ENCODE measurements at regions not wholly inside any gene's neighbourhood (a gene's known extent, or its start where the extent isn't known, plus 50 kb on each side); places are given as distances from the start of the nearest gene placed in this dataset.

GRCh38 chr16:66309215-66309807 is 57.2 kb upstream of the CDH5 start (continued):
- TF ChIP-seq U2AF1 (optimal IDR thresholded peaks at IDR 0.05; ENCODE audit: low read depth, low read length) (no peak), ZNF737 (CRISPR knock-in tag; IDR thresholded peaks at IDR 0.05; ENCODE audit: borderline replicate concordance) (no peak), BRD4 (CRISPR knock-in tag; IDR thresholded peaks at IDR 0.05) (no peak), TEF (CRISPR knock-in tag; IDR thresholded peaks at IDR 0.05) (no peak)
- TF ChIP-seq, protein P1, sequence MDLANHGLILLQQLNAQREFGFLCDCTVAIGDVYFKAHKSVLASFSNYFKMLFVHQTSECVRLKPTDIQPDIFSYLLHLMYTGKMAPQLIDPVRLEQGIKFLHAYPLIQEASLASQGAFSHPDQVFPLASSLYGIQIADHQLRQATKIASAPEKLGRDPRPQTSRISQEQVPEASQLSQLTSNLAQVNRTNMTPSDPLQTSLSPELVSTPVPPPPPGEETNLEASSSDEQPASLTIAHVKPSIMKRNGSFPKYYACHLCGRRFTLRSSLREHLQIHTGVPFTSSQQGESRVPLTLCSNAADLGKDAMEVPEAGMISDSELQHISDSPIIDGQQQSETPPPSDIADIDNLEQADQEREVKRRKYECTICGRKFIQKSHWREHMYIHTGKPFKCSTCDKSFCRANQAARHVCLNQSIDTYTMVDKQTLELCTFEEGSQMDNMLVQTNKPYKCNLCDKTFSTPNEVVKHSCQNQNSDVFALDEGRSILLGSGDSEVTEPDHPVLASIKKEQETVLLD (CRISPR knock-in tag; IDR thresholded peaks at IDR 0.05; ENCODE audit: low read depth) = no peak

- no peaks in the 10 kb centered on the region for H3K4me1 ChIP-seq (ENCODE audit: insufficient read depth, low read length)
- WGBS (ENCODE audit: low lambda C conversion rate) = 14% methylated on average over 5 of the region's 5 CpGs
- FAIRE-seq = no peak
- CTCF ChIA-PET (ENCODE audit: low intra/inter-chr PET ratio, low total read pairs) = no interaction called here
- intact Hi-C loops (cut with micrococcal nuclease; ENCODE audit: unreplicated experiment) = no loop called here
- H3K9ac ChIP-seq (ENCODE audit: insufficient read depth, low read depth, low read length) = no peak overlapping the region
- no peak for DNase-seq (ENCODE audit: low spot score)
- POLR2A ChIA-PET = no interaction called here
- in situ Hi-C loops (cut with HindIII; ENCODE audit: extremely low pct_ligation_motif_present, low pct_unique_long_range_greater_than_20kb) = no loop called here
- BruUV-seq (replicated peaks) = no TSS peak
- ATAC-seq = no peak
- no peaks in the 10 kb centered on the region for H3K79me2 ChIP-seq (ENCODE audit: insufficient read depth, low read length)
- H3K9me3 ChIP-seq (ENCODE audit: low read length) = no peaks in the 10 kb centered on the region
- peaks cover 5 to 65% of the 10 kb centered on the region in 2 experiments; a peak in 4 of 5 replicates for H3K27me3 ChIP-seq (ENCODE audit: control insufficient read depth in 1 of 2, insufficient read depth in 2 of 2, low read length in 2 of 2)
- H4K20me1 ChIP-seq (ENCODE audit: insufficient read depth, low read length) = no peaks in the 10 kb centered on the region
- no peak overlapping the region for H2AFZ ChIP-seq (ENCODE audit: low read length)
- H3K36me3 ChIP-seq (replicated peaks in 1 of 2; ENCODE audit: control insufficient read depth in 1 of 2, insufficient read depth in 2 of 2, low read length in 2 of 2) = no peaks in the 10 kb centered on the region
- H3K4me3 ChIP-seq (replicated peaks in 1 of 3; ENCODE audit: insufficient read depth in 1 of 3, low read depth in 2 of 3, low read length in 3 of 3) = no peak overlapping the region
- no peak overlapping the region for H3K4me2 ChIP-seq (ENCODE audit: low read depth, low read length)
- H3K27ac ChIP-seq (ENCODE audit: extremely low read length, insufficient read depth, low read length) = no peak overlapping the region
- TF ChIP-seq PHB2 (IDR thresholded peaks at IDR 0.05; ENCODE audit: partially characterized antibody) (no peak), TBL1XR1 (IDR thresholded peaks at IDR 0.05; ENCODE audit: borderline replicate concordance, low read length, partially characterized antibody) (no peak), ZBTB34 (CRISPR knock-in tag; IDR thresholded peaks at IDR 0.05) (no peak), TSC22D2 (CRISPR knock-in tag; IDR thresholded peaks at IDR 0.05; ENCODE audit: borderline replicate concordance) (no peak), NCOA1 (CRISPR knock-in tag; IDR thresholded peaks at IDR 0.05) (no peak), TRIM22 (IDR thresholded peaks at IDR 0.05) (no peak), JDP2 (CRISPR knock-in tag; IDR thresholded peaks at IDR 0.05; ENCODE audit: borderline replicate concordance) (no peak), SP1 (IDR thresholded peaks at IDR 0.05) (no peak), SP1 (CRISPR knock-in tag; IDR thresholded peaks at IDR 0.05) (no peak)
- TF ChIP-seq, protein P2, sequence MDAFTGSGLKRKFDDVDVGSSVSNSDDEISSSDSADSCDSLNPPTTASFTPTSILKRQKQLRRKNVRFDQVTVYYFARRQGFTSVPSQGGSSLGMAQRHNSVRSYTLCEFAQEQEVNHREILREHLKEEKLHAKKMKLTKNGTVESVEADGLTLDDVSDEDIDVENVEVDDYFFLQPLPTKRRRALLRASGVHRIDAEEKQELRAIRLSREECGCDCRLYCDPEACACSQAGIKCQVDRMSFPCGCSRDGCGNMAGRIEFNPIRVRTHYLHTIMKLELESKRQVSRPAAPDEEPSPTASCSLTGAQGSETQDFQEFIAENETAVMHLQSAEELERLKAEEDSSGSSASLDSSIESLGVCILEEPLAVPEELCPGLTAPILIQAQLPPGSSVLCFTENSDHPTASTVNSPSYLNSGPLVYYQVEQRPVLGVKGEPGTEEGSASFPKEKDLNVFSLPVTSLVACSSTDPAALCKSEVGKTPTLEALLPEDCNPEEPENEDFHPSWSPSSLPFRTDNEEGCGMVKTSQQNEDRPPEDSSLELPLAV (CRISPR knock-in tag; conservative IDR thresholded peaks at IDR 0.05; ENCODE audit: low read depth) = no peak
- TF ChIP-seq, protein P3, sequence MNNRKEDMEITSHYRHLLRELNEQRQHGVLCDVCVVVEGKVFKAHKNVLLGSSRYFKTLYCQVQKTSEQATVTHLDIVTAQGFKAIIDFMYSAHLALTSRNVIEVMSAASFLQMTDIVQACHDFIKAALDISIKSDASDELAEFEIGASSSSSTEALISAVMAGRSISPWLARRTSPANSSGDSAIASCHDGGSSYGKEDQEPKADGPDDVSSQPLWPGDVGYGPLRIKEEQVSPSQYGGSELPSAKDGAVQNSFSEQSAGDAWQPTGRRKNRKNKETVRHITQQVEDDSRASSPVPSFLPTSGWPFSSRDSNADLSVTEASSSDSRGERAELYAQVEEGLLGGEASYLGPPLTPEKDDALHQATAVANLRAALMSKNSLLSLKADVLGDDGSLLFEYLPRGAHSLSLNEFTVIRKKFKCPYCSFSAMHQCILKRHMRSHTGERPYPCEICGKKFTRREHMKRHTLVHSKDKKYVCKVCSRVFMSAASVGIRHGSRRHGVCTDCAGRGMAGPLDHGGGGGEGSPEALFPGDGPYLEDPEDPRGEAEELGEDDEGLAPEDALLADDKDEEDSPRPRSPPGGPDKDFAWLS (CRISPR knock-in tag; IDR thresholded peaks at IDR 0.05; ENCODE audit: borderline replicate concordance) = no peak
Observed at GRCh38 chr16:66308096-66308495, 58.4 kb upstream of the CDH5 start.
